HG02642 (cell line): ENCODE measurements at regions not wholly inside any gene's neighbourhood (a gene's known extent, or its start where the extent isn't known, plus 50 kb on each side); places are given as distances from the start of the nearest gene placed in this dataset.

Experiments
- ATAC-seq: cut with Tn5 transposase; IDR thresholded peaks from one replicate; pipeline ENCODE4 v1.9.1; 2021; ENCODE audit warnings: mild to moderate bottlenecking; ENCODE audit not compliant: unreplicated experiment, poor library complexity

DNA sequence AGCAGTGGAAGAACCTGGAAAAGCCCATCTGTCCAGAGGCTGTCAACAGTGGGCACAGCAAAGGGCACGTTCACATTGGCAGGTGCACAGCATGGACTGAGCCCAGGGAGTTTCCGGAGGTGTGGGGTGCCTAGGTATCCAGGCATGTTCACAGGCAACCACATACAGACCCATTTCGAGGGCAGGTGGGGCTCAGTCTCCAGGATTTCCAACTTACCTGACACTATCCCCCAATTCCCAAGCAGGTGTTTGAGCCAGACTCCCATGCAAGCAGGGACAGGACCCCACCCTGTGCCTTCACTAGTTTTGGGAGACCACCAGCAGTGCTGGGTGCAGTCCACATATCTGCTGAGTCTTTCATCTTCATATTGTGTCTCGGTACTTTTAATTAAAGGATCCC is 65.0 kb upstream of the IRF2BP2 start:
- ATAC-seq, result no peak

DNA sequence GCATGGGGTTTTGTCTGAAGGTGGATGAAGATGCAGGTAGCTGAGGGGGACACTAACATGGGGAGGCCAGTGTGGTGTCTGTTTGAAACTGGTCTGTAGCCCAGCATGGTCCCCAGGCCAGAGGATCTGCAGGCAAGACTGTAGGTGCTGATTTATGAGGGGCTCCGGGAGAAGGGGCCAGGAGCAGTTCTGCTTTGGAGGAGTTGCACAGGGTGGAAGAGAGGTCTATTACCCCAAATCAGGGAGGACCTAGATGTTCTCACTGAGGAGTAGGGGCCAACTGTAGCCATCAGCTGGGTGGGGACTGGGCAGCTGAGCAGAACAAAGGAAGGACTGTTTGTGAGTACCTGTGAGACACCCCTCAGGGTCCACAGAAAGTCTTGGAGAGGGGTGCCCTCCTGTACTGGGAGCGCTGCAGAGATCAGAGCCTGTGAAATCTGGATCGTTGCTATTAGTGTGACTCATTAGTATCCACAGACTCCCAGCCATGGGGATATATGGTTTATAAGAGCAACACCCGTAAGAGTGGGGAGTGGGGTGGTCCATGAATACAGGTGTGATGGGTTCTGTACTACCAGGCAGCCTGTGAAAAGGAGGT is 64.3 kb upstream of the IRF2BP2 start:
- ATAC-seq, result no peak

- no peak for ATAC-seq
Observed at GRCh38 chr1:234672349-234673135, 62.6 kb upstream of the IRF2BP2 start.

DNA sequence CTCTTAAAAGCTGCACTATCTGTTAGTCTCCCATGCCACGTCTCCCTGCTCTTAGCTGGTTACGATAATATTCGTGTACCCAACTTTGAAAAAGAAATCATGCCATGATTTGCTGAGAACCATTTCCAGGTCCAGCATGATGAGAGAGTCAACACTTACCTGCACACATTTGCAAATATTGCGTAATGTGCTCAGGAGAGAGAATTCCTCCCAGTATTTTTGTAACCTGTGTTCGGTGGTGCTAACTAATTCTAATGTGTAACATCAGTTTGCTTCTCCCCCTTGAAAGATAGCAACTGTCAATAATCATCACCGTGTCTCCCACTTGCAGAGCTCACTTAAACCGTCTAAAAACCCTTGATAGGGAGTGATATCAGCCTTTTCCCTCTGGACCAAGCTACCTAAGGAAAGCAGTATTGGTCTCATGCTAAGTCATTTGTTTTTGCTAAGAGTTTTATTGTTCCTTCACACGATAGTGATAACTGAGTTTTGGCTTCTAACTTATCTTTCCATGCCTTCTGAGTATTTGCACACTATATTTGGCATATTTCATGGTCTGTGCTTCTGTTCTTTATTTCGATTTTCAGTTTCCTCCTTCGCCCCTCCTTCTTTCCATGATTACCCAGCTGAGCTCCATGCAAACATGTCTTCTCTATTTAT is 61.1 kb upstream of the IRF2BP2 start:
- ATAC-seq, result no peak

DNA sequence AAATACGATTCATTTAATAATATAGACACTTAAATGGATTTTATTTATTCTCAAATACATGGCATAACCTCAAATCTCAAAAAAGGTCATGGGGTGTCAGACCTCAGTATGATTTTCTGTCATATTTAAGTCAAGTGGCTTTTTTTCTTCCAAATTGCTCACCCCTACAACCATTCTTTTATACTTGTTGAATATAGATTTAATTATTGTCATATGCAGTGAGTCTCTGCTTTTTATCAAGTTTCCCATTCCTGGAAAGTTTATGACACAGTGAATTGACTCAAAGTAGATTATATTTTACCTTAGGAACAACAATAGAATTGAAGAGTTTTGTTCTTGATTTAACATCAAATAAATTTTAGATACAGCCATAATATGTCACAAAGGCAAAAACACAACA is 59.5 kb upstream of the IRF2BP2 start:
- ATAC-seq, result no peak

- no peak for ATAC-seq
Observed at GRCh38 chr1:234668577-234668955, 58.6 kb upstream of the IRF2BP2 start.

- ATAC-seq, result no peak
Observed at GRCh38 chr1:234667600-234668576, 57.9 kb upstream of the IRF2BP2 start.

- ATAC-seq, result no peak
Observed at GRCh38 chr1:234666761-234667160, 56.8 kb upstream of the IRF2BP2 start.

DNA sequence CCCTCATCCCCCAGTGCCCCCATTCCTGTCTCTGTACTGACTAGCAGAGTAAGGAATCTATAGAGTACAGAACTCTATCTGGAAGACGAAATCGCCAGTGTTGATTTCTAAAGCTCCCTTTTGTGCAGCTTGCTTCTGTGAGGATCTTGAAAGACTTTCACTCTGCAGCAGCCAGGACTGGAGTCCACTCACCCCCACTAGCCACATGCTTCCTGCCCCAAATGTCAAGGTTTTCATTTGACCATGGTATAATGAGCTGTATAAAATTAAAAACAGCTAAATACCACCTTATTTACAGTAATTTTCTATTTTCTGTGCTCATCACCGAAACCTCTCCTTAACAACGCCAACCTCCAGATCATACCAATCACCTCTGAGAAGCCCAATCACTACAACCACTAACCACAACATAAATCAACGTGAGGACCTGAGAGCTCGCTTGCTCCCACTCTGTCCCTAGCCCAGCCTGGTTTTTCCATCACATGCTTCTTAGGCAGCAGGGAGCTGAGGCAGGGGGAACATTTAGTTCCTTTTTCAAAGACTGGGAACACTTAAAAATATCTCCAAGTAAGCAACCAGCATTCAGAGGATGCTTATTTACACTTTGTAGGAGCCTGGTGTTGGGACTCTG is 56.1 kb upstream of the IRF2BP2 start:
- no peak for ATAC-seq

DNA sequence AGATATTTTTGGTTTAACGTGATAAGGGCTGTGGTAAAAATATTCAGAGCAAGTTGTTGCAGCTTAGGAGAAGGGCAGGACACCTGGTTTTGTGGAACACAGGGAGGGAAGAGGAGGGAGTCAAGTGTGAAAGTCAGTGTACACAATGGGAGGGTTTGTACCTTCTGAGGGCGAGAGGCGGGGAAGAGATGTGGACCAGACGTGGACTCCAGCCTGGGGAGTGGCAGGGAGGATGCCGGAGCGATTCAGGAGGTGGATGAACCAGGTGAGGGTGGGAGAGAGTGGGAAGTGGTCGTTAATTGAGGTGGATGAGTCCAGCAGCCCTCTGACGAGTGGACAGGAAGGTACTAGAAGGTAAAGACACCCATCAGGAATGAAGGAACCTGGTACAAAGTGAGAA is 52.2 kb upstream of the IRF2BP2 start:
- ATAC-seq, result no peak

DNA sequence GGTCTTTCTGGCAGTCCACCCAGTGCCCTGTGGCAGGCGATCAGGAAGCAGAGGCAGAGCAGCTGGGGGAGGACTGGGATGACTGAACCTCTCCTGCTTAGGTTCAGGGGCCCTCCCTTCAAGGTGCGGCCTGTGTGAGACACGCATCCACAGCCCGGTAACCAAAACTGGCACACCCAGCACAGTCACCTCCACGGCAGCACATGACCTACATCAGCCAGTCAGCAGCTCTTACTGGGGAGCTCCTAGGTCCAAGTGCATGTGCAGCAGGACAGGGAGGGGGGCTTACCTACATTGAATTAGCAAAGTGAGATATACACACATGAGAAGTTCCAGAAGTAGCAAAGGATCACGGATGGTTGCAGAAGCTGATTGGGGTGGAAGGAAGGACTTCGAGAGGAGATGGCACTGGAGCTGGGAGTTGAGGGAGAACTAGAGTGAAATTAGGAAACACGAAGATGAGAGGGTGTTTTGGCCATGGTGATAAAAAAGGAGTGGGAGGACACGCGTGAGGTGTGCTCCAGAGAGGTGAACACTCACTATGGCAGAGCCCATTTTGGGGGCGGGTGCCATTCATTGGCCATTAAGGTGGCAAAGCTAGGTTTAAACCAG is 51.4 kb upstream of the IRF2BP2 start:
- ATAC-seq, result no peak

- no peak for ATAC-seq
Observed at GRCh38 chr1:234660536-234661316, 50.7 kb upstream of the IRF2BP2 start.
